GM18511 (cell line): ENCODE measurements at regions not wholly inside any gene's neighbourhood (a gene's known extent, or its start where the extent isn't known, plus 50 kb on each side); places are given as distances from the start of the nearest gene placed in this dataset.

Source experiments
- ATAC-seq: cut with Tn5 transposase; IDR thresholded peaks from one replicate; pipeline ENCODE4 v1.9.1; 2021; ENCODE audit warnings: mild to moderate bottlenecking, moderate library complexity; ENCODE audit not compliant: unreplicated experiment

- ATAC-seq: no peak
Measured at GRCh38 chr2:160996584-160996983, 163.6 kb upstream of the TANK start.

- no peak for ATAC-seq
Measured at GRCh38 chr2:161004379-161004778, 155.8 kb upstream of the TANK start.

GRCh38 chr2:161005170-161005569, 155.1 kb upstream of the TANK start:
- ATAC-seq: no peak

GRCh38 chr2:161008311-161008710, 151.9 kb upstream of the TANK start:
- no peak for ATAC-seq

- ATAC-seq: no peak
Measured at GRCh38 chr2:161010503-161011015, 149.7 kb upstream of the TANK start.

GRCh38 chr2:161017780-161018470, 142.3 kb upstream of the TANK start:
- ATAC-seq: no peak

- no peak for ATAC-seq
Measured at GRCh38 chr2:161019311-161019710, 140.9 kb upstream of the TANK start.

GRCh38 chr2:161020437-161020836, 139.8 kb upstream of the TANK start:
- ATAC-seq: no peak

- ATAC-seq: no peak
Measured at GRCh38 chr2:161028581-161028980, 131.6 kb upstream of the TANK start.

- ATAC-seq: no peak
Measured at GRCh38 chr2:161029321-161029720, 130.9 kb upstream of the TANK start.

GRCh38 chr2:161030260-161031063, 129.8 kb upstream of the TANK start:
- ATAC-seq: no peak

- ATAC-seq: no peak
Measured at GRCh38 chr2:161031511-161031910, 128.7 kb upstream of the TANK start.

- ATAC-seq: no peak
Measured at GRCh38 chr2:161032635-161033034, 127.6 kb upstream of the TANK start.

GRCh38 chr2:161033059-161033660, 127.1 kb upstream of the TANK start:
- no peak for ATAC-seq

GRCh38 chr2:161036926-161037325, 123.3 kb upstream of the TANK start:
- no peak for ATAC-seq

- ATAC-seq: no peak
Measured at GRCh38 chr2:161039071-161039470, 121.2 kb upstream of the TANK start.

GRCh38 chr2:161041356-161041755, 118.9 kb upstream of the TANK start:
- ATAC-seq: no peak

- no peak for ATAC-seq
Measured at GRCh38 chr2:161042990-161043625, 117.1 kb upstream of the TANK start.

GRCh38 chr2:161044095-161044865, 115.9 kb upstream of the TANK start:
- no peak for ATAC-seq

GRCh38 chr2:161044921-161045320, 115.3 kb upstream of the TANK start:
- ATAC-seq: no peak

GRCh38 chr2:161045726-161046125, 114.5 kb upstream of the TANK start:
- ATAC-seq: no peak
